WTC11 (cell line): ENCODE measurements at regions not wholly inside any gene's neighbourhood (a gene's known extent, or its start where the extent isn't known, plus 50 kb on each side); places are given as distances from the start of the nearest gene placed in this dataset.

Experiments used
- CBFB ChIP-seq: sonication (generic); formaldehyde crosslinking; IDR thresholded peaks from 2 replicates; pipeline ENCODE4 v1.8.1; 2022; ENCODE audit warnings: mild to moderate bottlenecking, low read depth, missing genetic modification reagents
- CREM ChIP-seq: sonication (generic); formaldehyde crosslinking; IDR thresholded peaks from 2 replicates; pipeline ENCODE4 v1.8.1; 2022; ENCODE audit warnings: mild to moderate bottlenecking, missing genetic modification reagents, moderate library complexity
- JUN ChIP-seq: sonication (generic); formaldehyde crosslinking; IDR thresholded peaks from 2 replicates; pipeline ENCODE4 v1.8.0; 2023; ENCODE audit warnings: mild to moderate bottlenecking, missing genetic modification reagents
- KAT7 ChIP-seq: sonication (generic); formaldehyde crosslinking; IDR thresholded peaks from 2 replicates; pipeline ENCODE4 v1.8.1; 2023; ENCODE audit warnings: missing genetic modification reagents, mild to moderate bottlenecking, borderline replicate concordance
- NFYB ChIP-seq: sonication (generic); formaldehyde crosslinking; conservative IDR thresholded peaks from 2 replicates; pipeline ENCODE4 v1.8.0; 2022; ENCODE audit warnings: low read depth, missing genetic modification reagents
- SOX15 ChIP-seq: fragments of 250-450 bp; sonication (Bioruptor Pico); IDR thresholded peaks from 2 replicates; pipeline ENCODE4 v1.9.0; 2021; ENCODE audit warnings: mild to moderate bottlenecking
- TEAD1 ChIP-seq: sonication (generic); formaldehyde crosslinking; IDR thresholded peaks from 2 replicates; pipeline ENCODE4 v1.8.0; 2022; ENCODE audit warnings: mild to moderate bottlenecking, missing genetic modification reagents
- TF ChIP-seq, protein P1 (sequence below): fragments of 200-600 bp; IDR thresholded peaks from 2 replicates; pipeline ENCODE4 v1.8.0; 2022; ENCODE audit warnings: antibody characterized with exemption
- TF ChIP-seq, protein P2 (sequence below): sonication (generic); formaldehyde crosslinking; IDR thresholded peaks from 2 replicates; pipeline ENCODE4 v1.8.1; 2022; ENCODE audit warnings: low read depth, missing genetic modification reagents, borderline replicate concordance

GRCh38 chr10:53598914-53599313 is 826.3 kb upstream of the MBL2 start:
- TF ChIP-seq, protein P1, sequence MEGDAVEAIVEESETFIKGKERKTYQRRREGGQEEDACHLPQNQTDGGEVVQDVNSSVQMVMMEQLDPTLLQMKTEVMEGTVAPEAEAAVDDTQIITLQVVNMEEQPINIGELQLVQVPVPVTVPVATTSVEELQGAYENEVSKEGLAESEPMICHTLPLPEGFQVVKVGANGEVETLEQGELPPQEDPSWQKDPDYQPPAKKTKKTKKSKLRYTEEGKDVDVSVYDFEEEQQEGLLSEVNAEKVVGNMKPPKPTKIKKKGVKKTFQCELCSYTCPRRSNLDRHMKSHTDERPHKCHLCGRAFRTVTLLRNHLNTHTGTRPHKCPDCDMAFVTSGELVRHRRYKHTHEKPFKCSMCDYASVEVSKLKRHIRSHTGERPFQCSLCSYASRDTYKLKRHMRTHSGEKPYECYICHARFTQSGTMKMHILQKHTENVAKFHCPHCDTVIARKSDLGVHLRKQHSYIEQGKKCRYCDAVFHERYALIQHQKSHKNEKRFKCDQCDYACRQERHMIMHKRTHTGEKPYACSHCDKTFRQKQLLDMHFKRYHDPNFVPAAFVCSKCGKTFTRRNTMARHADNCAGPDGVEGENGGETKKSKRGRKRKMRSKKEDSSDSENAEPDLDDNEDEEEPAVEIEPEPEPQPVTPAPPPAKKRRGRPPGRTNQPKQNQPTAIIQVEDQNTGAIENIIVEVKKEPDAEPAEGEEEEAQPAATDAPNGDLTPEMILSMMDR, result no peak
- no peak for TF ChIP-seq NFYB (CRISPR knock-in tag)
- TF ChIP-seq SOX15, result no peak
- TF ChIP-seq JUN (CRISPR knock-in tag), result no peak
- TF ChIP-seq, protein P2, sequence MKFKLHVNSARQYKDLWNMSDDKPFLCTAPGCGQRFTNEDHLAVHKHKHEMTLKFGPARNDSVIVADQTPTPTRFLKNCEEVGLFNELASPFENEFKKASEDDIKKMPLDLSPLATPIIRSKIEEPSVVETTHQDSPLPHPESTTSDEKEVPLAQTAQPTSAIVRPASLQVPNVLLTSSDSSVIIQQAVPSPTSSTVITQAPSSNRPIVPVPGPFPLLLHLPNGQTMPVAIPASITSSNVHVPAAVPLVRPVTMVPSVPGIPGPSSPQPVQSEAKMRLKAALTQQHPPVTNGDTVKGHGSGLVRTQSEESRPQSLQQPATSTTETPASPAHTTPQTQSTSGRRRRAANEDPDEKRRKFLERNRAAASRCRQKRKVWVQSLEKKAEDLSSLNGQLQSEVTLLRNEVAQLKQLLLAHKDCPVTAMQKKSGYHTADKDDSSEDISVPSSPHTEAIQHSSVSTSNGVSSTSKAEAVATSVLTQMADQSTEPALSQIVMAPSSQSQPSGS, result no peak
- TF ChIP-seq CREM (CRISPR knock-in tag), result no peak
- TF ChIP-seq CBFB, result no peak
- TF ChIP-seq TEAD1 (CRISPR knock-in tag), result peak; percentile 85; the same call in 1 of the 2 replicates
- TF ChIP-seq KAT7, result no peak
